ENCODE measurements at regions not wholly inside any gene's neighbourhood (a gene's known extent, or its start where the extent isn't known, plus 50 kb on each side); places are given as distances from the start of the nearest gene placed in this dataset.

DNA sequence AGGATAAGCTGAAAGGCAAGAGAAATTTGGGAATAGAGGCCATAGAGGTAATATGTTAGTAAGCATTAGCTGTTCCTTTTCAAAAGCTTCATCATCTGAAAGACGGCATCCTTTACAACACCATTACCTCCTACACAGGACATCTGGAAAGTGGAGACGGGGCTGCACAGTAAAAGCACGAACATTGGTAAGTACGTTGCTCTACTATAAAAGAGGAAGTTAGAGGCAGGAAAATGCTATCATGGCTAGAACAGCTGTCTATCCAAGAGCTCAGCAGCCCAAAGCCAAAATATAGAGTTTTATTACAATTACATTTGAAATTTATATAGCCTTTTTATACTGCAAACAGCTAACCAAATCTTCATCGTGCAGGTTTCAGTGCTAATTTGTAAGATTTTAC lies 172.3 kb upstream of the GRIP1 start:
- DNase-seq (ENCODE audit: low read depth) = no peak

DNA sequence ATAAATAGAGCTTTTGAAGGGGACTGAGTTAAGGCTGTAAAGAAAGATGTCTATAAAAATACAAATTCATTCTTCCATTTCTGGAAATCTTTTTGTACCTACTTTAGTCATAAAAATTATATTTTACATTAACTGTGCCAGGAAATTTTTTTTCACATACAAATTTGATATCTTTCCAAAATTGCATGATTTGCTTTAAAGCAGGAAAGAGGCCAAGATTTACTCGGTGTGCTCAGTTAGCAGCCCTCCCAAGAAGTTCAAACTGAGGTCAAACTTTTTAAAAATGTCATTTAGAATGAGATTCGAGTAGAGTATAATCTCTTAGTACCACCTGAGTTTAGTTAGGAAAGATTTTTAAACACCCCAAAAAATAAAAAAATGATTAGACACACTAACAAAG lies 173.2 kb upstream of the GRIP1 start:
- no peak for DNase-seq (ENCODE audit: low read depth)

- no peak for DNase-seq (ENCODE audit: low read depth)
Observed at GRCh38 chr12:66852765-66853164, 173.9 kb upstream of the GRIP1 start.

DNA sequence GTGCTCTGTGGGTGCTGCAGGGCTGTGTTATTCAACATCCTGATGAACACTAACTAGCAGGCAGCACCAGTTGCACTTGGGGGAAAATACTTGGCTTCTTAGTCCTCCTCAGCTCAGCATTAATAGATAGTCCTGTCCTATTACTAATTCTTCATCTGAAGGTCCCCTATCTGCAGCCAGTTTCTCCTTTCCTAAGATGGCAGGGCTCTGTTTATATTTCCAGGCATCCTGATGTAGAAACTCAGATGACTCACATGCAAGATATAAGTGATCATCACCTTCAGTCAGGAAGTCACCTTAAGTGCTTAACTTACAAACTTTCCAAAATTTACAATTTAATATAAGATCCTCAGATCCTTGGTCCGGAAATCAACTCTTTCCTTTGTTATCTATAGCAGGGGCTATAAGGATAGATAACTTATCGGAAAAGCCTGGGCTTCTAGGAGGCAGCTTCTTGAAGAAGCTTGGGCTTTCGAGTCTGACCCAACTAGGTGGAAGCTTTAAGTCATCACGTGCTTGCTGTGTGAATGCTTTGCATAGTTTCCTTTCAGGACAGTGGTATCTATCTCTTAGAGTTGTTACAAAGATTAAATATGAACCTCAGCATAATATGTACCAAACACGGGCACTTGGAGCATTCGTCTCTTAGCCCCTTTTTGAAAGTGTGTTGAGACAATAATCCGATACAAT lies 181.0 kb upstream of the GRIP1 start:
- DNase-seq (ENCODE audit: low read depth) = no peak

- peak; percentile 25 for DNase-seq (ENCODE audit: low read depth)
Observed at GRCh38 chr12:66860752-66861750, 182.2 kb upstream of the GRIP1 start.

DNA sequence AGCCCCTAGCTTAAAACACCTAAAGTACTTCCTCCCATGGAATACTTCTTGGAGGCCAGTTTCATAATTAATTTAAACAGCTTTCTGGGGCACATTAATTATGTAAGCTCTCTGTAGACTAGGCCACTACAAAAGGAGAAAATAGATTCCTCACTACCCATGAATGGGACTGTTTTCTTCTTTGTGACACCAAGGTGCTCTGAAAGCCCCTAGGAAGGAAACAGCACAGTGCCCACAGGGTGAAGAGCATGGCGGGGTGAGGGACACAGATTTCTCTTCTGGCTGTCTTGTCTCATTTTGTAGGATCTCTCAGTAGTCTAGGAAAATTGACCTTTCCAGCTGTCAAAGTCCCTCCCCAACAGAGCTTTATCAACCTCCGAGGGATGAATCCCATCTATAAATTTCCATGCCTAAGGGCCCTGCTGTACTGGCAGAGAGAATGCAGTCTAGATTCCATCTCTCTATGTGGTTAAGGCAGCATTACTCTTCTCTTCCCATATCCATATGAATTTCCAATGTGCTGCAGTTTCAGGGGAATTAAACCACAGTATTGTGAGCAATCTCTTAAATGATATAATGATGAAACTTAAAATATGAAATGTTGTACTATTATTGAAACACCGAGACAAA lies 183.6 kb upstream of the GRIP1 start:
- no peak for DNase-seq (ENCODE audit: low read depth)

GRCh38 chr12:66863276-66863675 lies 184.4 kb upstream of the GRIP1 start:
- DNase-seq (ENCODE audit: low read depth) = no peak

DNA sequence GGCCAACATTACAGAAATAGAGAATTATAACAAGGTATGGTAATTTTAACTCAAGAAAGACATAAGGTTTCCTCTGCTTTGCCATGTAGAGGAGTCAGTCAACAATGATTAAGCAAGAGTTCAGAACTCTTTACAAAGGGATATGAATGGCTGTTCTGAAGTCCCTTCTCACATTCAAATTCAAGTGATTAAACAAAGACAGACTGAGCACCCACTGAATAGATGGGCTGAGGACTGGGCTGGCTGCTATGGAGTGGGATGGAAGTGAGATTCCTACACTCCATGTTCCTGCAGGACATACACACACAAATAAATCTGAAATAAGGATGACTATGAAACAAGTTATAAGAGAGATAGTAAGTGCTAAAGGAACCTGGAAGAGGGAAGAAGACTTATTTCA lies 199.0 kb upstream of the GRIP1 start:
- no peak for DNase-seq (ENCODE audit: low read depth)

- DNase-seq (ENCODE audit: low read depth) = no peak
Observed at GRCh38 chr12:66879409-66879808, 200.5 kb upstream of the GRIP1 start.

DNA sequence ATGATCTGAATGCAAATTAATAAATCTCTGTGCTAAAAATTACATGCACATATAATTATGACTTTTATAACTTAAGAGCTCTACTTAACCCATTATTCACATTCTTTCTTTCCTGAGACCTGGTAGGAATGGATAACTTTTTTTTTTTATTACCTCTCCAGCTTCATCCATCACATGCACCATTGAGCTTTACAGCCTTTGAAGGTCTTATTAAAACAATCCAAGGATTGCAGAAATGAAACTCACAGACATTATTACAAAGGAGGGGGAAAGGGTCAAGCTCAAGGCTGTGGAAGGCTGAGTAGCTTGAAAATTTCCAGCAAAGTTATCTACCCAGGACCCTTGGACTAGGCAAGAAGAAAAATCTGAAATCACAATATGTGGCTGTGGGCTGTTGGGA lies 202.5 kb upstream of the GRIP1 start:
- no peak for DNase-seq (ENCODE audit: low read depth)

DNA sequence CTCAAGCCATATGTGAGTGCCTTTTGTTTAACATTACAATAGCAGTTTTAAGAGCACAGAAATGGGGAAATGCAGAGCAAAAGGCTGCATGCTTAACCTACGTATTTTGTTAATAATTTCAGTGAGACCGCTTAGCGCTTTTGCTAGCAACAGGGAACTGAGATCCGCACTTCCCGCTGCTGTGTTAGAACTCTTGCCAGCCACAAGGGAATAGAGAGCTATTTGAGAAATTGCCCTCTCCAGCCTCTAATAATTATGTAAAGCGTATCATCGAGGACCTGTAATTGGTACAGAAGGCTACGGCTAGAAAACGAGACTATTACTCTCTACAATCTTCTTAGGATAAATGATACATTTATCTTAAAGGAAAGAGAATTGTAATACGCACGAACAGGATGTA lies 205.2 kb upstream of the GRIP1 start:
- DNase-seq (ENCODE audit: low read depth) = no peak

GRCh38 chr12:66885115-66885875 lies 206.4 kb upstream of the GRIP1 start:
- DNase-seq (ENCODE audit: low read depth) = no peak

DNA sequence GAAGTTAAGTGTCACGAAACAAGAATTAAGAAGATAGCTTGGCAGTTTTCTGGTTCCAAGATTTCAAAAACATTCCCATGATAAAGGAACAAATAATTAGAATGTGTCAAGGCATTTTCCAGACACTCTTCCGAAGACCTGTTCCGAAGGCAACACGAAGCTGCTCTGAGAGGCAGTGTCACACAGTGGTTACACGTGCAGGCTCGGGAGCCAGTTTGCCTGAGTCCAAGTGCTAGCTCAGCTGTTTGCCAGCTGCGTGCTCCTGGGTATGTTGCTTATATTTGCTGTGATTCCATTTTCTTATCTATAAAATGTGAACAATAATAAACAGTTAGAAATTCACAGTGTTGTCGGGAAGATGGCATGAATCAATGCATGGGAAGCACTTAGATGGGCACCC lies 217.9 kb upstream of the GRIP1 start:
- no peak for DNase-seq (ENCODE audit: low read depth)

DNA sequence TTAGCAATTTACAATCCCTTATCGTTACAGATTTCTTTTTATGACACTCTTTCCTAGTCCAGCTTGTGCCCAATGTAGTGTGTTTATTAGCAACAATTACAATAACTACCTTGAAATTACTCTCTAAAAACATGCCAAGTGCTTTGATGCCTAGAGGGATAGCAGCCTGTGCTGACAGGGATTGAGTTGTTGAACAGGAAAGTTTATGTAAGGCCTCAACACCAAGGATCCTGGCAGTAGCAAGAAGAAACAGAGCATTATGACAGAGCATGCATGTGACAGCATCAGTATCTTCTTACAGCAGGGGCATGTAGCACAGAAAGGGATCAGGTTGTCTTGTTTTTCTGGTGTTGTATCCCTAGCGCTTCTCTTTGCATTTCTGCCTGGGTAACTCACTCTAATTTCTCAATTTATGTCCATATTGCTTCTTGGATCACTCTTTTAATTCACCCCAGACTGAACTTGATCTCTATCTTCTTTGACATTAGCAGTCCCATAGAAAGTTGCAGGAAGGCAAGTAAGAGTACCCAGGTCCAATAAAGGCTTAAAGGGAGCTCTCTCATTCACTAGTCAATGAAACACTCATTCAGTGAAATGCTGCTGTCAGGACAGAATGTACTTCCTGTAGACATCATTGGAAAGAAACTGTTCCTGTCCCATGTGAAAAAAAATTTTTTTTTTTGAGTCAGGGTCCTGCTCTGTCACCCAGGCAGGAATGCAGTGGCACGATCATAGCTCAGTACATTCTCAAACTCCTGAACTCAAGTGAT lies 220.0 kb upstream of the GRIP1 start:
- no peak for DNase-seq (ENCODE audit: low read depth)

- no peak for DNase-seq (ENCODE audit: low read depth)
Observed at GRCh38 chr12:66899588-66899987, 220.7 kb upstream of the GRIP1 start.

GRCh38 chr12:66900616-66901015 lies 221.7 kb upstream of the GRIP1 start:
- no peak for DNase-seq (ENCODE audit: low read depth)

DNA sequence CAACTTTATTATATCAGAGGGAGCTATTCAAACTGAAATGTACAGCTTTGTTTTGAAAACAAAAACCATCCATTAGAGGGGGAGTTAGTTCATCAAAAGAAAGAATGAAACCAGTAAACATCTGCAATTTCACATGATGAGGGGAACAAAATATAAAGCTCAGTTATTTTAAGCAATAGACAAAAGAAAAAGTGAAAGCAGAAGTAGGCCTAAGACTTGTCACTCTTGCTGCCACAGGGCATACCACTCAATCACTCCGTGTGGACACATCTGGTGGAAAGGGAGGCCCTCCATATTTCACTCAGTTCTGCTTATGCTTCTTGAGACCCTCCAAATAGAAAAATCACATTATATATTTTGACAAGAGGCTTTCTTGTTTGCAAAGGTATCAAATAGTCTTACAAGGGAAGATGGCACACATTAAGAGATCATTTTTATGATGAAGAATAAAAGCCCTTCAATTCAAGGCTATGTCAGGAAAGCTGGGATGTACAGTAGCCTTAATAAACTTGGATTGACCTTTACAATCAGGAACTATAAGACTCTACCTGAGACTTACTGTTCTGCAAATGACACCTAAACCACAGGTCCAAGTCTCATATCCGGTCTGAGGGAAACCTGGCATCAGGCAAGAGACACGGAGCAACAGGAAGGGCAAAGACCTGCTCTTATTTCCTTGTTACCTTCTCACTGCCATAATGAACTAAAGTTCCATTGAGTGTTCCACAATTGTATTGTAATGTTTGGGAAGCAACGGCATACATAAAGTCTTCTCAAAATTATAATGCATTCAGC lies 222.5 kb upstream of the GRIP1 start:
- DNase-seq (ENCODE audit: low read depth) = no peak

DNA sequence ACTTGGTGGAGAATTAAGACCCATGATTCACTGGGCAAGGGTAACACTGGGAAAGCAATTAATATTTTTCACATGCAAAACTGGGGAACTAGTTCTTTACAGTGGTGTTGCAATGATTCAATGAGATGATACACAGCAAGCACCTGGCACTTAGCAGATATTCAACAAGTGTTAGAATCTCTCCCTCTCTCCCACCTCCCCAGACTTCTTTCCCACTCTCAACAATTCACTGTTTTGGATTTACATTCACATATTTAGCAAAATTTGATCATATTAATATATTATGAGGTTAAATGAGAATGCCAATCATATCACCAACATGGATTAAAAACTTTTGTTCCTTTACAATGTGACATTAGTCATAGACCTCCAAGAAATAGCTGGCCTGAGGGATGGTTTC lies 223.1 kb upstream of the GRIP1 start:
- DNase-seq (ENCODE audit: low read depth) = no peak

GRCh38 chr12:66903782-66904396 lies 225.0 kb upstream of the GRIP1 start:
- no peak for DNase-seq (ENCODE audit: low read depth)

DNA sequence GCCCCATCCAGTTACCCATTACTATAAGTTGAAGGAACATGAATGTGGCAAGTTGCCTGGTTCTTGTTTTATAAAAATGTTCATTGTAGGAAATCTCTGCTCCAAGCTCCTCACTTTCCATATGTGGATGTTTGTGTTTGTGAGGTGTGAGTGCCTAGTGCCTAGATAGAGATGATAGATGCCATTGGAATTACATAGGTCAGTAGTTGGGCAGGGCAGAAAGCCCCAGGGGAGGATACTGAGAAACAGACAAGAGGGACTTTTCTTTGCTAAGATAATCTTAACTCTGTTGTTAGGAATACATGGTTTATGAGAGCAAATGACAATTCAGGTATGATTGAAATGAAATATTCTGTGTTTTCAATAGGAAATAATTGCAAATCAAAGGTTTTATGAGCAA lies 226.3 kb upstream of the GRIP1 start:
- DNase-seq (ENCODE audit: low read depth) = no peak

Measured in T follicular helper cell (primary cell).